GM18498 (cell line): ENCODE measurements at regions not wholly inside any gene's neighbourhood (a gene's known extent, or its start where the extent isn't known, plus 50 kb on each side); places are given as distances from the start of the nearest gene placed in this dataset.

Experiments
- ATAC-seq: cut with Tn5 transposase; IDR thresholded peaks from one replicate; pipeline ENCODE4 v1.9.1; 2021; ENCODE audit warnings: mild to moderate bottlenecking, moderate library complexity; ENCODE audit not compliant: unreplicated experiment

- ATAC-seq, result no peak
These were observed 104.5 kb downstream of the RBFOX3 start for GRCh38 chr17:79506150-79506870.

GRCh38 chr17:79505199-79505598, 105.7 kb downstream of the RBFOX3 start:
- no peak for ATAC-seq

- no peak for ATAC-seq
These were observed 106.7 kb downstream of the RBFOX3 start for GRCh38 chr17:79504181-79504605.

- no peak for ATAC-seq
These were observed 107.6 kb downstream of the RBFOX3 start for GRCh38 chr17:79503126-79503839.

GRCh38 chr17:79501910-79502309, 108.9 kb downstream of the RBFOX3 start:
- ATAC-seq, result no peak

- ATAC-seq, result no peak
These were observed 109.9 kb downstream of the RBFOX3 start for GRCh38 chr17:79500745-79501618.

- no peak for ATAC-seq
These were observed 112.0 kb downstream of the RBFOX3 start for GRCh38 chr17:79498854-79499253.

- ATAC-seq, result no peak
These were observed 113.0 kb downstream of the RBFOX3 start for GRCh38 chr17:79497777-79498348.

GRCh38 chr17:79496422-79497005, 114.3 kb downstream of the RBFOX3 start:
- ATAC-seq, result no peak

- ATAC-seq, result no peak
These were observed 115.2 kb downstream of the RBFOX3 start for GRCh38 chr17:79495665-79496064.

GRCh38 chr17:79491006-79491405, 119.8 kb downstream of the RBFOX3 start:
- ATAC-seq, result no peak

GRCh38 chr17:79490530-79490929, 120.3 kb downstream of the RBFOX3 start:
- no peak for ATAC-seq

GRCh38 chr17:79487149-79487548, 123.7 kb downstream of the RBFOX3 start:
- no peak for ATAC-seq

GRCh38 chr17:79485991-79486390, 124.9 kb downstream of the RBFOX3 start:
- ATAC-seq, result no peak

GRCh38 chr17:79485419-79485985, 125.3 kb downstream of the RBFOX3 start:
- no peak for ATAC-seq

- ATAC-seq, result no peak
These were observed 126.0 kb downstream of the RBFOX3 start for GRCh38 chr17:79484600-79485418.

GRCh38 chr17:79483842-79484241, 127.0 kb downstream of the RBFOX3 start:
- no peak for ATAC-seq

- ATAC-seq, result no peak
These were observed 127.9 kb downstream of the RBFOX3 start for GRCh38 chr17:79482727-79483521.

GRCh38 chr17:79479876-79480275, 131.0 kb downstream of the RBFOX3 start:
- no peak for ATAC-seq
